GM18505 (cell line): ENCODE measurements at regions not wholly inside any gene's neighbourhood (a gene's known extent, or its start where the extent isn't known, plus 50 kb on each side); places are given as distances from the start of the nearest gene placed in this dataset.
A peak's percentile ranks its signal among the peaks of the same experiment; 100 is the strongest.
"Not testable (repeated sequence)": the region's sequence is repeated elsewhere in the genome, so short reads cannot be mapped to it uniquely, and the experiment has no call there.

Source experiments
- ATAC-seq: cut with Tn5 transposase; IDR thresholded peaks from one replicate; pipeline ENCODE4 v1.9.1; 2021; ENCODE audit not compliant: unreplicated experiment
- POLR2A ChIP-seq: IDR thresholded peaks from 4 replicates; pipeline ENCODE4 v1.6.1; 2011; ENCODE audit warnings: borderline replicate concordance; ENCODE audit not compliant: insufficient read depth, insufficient read length; ENCODE audit errors: extremely low read depth

DNA sequence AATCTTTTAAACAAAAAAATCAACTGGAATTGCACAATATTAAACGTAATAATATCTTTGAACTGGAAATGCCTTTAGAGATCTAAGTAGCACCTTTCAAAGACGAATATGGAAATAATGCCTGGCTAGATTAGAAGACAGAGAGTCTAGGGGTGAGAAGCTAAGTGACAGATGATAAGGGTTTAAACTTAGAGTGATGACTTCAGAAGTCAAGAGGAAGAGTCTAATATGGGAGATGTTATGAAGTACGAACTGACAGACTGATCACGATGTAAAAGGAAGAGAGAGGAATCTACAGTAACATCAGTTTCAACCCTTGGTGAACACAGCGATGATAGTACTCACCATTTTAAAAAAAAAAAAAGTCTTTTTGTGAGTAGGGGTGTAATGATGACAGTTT lies 57.9 kb downstream of the HINT1 start:
- ATAC-seq = no peak
- no peak for TF ChIP-seq POLR2A

DNA sequence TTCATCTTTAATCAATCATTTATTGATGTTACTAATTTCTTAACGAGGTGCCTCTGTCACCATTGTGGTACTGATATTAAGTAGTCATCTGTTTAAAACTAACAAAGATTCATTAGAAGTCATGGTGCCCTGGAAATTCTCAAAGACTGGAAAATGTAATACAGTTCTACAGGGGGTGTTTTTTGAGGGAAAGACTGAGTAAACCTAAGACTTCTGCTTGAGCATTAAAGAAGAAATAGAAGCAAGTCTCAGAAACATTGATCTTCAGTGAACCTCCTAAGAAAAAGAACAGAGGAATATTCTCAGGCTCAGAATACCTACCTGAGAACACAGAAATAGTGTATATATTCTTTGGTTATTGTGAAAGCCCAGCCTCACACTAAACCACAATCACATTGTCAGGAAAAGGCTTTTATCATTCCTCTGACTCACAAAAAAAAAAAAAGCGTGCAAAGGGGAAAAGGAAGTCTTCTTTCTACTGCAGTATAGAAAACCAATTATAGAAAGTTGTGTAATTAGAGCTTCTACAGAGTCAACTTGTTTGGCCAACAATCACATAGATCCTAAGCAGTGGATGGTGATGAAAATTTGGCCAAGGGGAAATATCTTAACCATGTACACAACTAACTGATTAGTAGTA lies 60.8 kb downstream of the HINT1 start:
- ATAC-seq = no peak
- TF ChIP-seq POLR2A = no peak

DNA sequence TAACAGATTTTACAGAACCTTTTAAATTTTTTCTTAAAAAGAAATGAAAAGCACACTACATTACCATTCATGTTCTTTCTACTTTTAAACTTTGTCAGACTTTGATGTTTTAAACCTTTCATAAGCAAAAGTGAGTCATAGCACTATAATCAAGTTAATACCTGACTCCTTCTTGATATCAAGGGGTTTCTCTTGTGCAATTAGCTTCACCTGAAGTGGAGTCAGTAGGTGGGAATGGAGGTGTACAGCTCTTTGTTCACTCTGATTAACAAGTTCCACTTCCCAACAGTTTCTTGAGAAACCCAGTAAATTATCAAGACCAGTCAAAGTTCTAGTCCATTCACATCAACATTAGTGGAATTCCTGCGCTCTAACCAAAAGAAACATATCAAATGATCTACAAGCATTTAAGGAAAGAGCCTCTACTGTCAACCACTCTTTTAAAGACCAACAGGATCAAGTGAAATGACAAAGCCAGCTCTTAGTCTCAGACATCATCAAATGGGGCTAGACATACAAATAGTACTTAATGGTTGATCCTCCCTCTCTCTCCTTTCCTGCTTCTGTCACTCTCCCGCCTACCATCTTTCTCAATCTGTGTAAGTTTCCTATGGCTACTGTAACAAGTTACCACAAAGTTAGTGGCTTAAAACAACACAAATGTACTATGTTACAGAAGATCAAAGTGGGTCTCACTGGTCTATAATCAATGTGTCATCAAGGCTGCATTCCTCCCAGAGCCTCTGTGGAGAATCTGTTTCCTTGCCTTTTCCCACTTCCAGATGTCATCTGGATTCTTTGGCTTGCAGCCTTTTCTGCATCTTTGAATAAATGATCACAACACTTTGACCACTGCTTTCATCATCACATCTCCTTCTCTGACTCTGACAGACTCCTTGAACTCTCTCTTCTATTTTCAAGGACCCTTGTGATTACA lies 68.0 kb downstream of the HINT1 start:
- ATAC-seq = no peak
- TF ChIP-seq POLR2A = no peak

DNA sequence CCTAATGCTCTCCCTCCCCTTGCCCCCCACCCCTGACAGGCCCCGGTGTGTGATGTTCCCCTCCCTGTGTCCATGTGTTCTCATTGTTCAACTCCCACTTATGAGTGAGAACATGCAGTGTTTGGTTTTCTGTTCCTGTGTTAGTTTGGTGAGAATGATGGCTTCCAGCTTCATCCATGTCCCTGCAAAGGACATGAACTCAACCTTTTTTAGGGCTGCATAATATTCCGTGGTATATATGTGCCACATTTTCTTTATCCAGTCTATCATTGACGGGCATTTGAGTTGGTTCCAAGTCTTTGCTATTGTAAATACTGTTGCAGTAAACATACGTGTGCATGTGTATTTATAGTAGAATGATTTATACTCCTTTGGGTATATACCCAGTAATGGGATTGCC lies 69.5 kb downstream of the HINT1 start:
- not testable (repeated sequence) for ATAC-seq

DNA sequence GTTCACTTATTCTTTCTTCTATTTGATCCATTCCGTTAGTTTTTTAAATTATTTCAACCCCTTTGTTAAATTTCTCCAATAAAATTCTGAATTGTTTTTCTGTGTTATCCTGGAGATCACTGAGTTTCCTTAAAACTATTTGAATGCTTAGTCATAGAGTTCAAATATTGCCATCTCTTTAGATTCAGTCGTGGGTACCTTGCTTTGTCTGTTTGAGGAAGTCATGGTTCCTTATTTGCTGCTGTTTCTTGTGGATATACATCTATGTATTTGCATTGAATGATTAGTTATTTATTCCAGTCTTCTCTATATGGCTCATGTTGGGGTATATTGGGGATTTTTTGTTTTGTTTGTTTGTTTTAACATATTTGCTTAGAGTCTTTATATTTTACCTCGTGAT lies 80.6 kb downstream of the HINT1 start:
- TF ChIP-seq POLR2A = no peak
- no peak for ATAC-seq

DNA sequence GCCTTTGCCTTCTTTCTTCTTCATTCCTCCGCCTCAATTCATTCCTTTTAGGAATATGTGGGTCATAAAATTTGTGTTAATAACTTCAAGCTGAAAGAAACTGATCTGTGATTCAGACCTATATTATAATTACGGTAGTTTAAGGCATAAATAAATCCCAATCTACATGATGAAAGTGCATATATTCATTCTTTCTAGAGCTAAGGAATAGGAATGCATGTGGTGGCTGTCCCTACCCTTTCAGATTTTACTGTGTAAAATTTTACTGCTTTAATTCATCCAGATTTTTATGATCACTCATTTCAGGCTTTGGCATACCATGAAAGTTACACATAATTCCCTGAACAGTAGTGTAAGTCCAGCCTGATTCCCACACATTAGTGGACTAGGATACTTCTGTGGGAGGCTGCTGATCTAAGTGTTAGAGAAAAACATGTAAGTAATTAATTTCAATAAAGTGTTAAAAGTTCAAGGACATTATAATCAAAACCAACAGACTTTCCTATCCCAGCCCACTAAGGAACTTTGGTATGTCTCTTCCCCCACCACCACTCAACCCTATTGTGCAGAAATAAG lies 83.1 kb downstream of the HINT1 start:
- TF ChIP-seq POLR2A = no peak
- ATAC-seq = no peak

DNA sequence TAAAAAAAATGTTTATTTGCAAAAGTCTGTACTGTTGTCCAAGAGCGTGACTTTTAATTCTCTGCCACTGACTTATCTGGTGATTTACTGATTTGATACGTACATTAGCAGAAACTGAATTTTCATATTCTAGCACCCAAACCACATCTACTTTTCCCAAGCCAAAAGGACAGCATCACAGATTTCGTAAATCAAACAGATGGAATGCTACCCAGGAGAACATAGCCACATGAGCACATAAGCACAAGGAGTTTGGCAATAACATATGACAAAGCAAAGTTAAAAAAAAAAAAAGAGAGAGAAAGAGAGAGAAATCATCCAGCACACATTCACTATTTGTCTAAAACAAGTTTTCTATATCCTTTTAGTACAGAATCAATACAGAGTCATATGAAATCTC lies 83.7 kb downstream of the HINT1 start:
- no peak for ATAC-seq
- no peak for TF ChIP-seq POLR2A

DNA sequence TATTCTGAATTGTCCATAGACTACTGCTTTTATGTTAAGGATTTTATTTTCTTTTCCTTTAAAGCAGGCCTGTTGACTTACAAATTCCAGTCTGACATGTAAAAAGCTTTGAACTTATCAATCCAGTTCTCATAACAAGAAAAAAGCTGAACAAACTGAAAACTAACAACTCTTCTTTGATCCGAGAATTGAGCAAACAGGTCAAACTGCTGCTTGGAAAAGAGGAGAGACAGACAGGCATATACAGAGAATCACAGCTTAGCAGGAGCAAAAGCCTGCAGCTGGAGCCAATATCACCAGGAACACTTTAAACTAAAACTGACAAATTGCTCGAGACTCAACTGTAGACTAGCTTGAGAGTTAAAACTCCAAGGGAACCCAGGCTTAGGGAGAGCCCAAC lies 85.8 kb downstream of the HINT1 start:
- TF ChIP-seq POLR2A = no peak
- ATAC-seq = no peak

DNA sequence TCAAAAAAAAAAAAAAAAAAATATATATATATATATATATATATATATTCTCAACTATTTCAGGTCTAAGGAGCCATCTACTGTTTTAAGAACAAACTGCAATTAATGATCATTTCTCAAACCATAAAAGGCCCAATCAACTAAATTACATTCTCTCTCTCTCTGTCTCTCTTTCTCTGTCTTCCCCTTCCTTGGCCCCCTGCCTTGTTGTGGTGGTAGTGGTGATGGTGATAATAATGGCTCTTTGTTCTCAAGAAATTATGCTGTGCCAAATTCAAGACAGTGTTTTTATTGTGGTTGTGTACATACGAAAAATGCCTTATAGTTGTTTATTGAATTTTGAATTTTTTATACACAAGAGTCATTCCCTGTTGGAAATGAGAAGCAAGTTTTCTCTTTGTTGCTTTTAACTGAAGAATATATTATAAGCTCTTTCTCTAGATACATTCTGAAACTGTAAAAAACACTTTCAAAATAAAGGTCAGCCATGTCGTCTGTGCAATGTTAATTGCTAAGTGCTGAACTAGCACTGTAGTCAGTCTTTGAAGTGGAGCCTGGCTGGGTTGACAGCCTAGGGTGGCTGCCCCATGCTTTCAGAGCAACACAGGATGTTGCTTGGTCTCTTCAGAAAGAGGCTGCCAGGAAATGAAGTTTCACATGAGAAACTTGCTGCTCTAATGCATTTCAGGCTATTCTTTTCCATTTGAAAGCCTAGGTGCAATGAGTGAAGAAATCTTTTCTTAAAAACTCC lies 96.0 kb downstream of the HINT1 start:
- TF ChIP-seq POLR2A = no peak
- peak; percentile 96 for ATAC-seq

DNA sequence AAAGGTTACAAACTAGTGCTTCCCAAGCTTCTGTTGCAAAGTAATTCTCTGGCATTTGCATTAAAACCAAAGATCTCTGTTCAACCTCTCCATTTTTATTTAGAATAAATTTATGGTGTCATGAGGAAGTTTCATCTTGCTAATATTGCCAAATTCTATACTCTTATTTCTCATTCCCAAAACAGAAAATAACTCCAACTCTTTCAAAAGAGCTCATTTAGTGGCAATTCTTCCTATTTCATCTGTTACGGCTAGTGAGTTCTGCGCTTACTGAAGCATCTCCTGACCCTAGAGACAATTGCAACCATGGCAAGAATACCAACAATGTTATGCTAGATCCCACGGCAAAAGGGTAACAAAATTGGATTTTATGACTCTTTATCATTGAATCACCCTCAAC lies 97.0 kb downstream of the HINT1 start:
- no peak for ATAC-seq

DNA sequence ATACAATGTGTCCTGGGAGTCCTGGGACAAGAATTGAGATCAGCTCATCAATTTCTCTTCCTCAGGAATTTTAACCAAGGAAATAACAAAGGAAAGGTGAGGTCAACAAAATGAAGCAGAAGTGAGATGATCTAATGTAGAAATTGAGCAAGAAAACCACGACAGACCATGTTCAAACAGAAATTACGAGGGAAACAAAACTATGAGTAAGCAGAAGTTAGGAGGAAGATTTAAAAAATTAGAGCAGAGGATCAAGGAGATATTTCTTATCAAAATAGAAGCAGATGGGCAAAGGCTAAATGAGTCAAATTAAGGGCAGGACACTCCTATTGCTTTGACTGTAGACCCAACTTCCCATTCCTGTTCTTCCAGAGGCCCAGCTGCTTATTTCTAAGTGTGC lies 97.4 kb downstream of the HINT1 start:
- TF ChIP-seq POLR2A = no peak
- no peak for ATAC-seq

More for the DNA sequence above, 97.0 kb downstream of the HINT1 start:
- no peak for TF ChIP-seq POLR2A

DNA sequence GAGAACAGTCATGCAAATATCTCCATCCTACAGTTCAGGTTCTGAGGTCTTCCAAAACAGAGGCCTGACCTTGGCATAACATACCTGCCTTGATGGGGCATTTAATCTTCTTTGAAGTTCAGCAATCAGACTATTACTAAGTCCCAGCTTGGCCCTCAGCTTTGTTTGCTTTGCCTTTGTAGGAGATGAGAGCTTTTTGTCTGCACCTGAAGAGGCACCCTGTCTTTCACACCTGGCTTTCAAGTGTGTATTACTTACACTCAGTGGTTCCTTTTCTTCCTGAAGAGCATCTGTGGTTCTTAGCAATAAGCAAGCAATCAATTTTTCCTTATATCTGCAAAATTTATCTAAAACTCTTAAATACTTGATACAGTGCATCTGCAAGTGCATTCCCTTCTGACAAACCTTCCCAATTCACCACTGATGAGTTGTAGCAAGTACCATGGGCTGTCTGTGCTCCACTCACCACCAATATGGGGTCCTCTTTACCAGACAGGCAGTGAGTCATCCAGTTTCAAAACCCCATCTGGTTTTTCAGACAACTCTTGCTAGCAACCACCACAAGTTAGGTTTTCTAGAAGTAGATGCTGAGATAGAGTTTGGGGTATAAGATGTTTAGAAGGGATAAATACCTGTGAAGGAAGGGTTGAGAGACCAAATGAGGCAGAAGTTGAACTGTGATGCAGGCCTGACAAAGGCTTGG lies 100.2 kb downstream of the HINT1 start:
- ATAC-seq = peak; percentile 43
- no peak for TF ChIP-seq POLR2A

DNA sequence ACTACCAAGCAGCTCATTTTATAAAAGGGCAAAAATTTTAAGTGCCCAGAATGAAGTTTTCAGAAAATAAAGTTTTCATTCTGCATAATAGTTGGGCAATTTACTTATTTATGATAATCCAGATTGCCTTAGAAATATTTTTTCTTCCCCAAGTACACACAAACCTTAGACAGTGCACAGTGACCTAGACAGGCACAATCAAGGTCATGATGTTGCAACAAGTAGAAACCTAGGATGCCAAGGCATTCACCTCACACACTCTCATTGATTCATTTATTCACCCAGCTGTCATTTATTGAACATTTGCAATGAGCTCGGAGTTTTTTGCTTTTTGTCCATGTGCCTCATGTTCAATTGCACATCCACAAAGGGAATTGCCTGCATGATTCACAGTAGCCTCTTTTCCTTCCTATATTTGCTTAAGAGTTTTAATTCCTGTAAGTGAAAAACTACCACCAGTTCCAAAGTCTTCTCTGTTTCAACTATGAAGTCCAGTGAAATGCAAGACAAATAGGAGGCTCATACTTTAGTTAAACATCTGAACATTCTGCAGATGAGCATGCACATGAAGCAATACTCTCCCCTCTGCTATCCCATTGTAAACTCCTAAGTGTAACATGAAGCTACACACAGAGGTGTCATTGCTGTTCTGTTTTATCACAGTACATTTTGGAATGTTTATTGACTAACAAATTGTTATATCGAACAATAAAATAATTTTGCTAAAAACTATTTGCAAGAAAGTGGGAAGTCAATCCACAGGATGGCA lies 122.9 kb downstream of the HINT1 start:
- no peak for TF ChIP-seq POLR2A
- no peak for ATAC-seq

DNA sequence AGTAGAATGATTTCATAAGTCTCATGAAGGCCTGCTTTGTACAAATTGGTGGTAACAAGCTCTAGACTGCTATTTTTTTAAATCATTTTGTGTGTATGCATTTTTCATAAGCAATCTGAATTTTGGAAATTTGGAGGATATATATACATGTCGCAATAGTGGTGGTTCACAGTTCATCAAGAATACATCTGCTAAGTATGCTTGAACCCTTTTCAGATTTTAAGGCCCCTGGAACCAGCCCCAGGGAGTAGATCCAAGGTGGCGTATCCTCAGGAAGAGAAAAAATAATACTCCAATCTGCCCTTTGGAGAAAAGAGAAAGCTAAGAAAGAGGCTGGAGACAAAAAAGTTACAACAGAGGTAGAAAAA lies 141.6 kb downstream of the HINT1 start:
- TF ChIP-seq POLR2A = no peak
- no peak for ATAC-seq
